ENCODE measurements at regions not wholly inside any gene's neighbourhood (a gene's known extent, or its start where the extent isn't known, plus 50 kb on each side); places are given as distances from the start of the nearest gene placed in this dataset.

DNA sequence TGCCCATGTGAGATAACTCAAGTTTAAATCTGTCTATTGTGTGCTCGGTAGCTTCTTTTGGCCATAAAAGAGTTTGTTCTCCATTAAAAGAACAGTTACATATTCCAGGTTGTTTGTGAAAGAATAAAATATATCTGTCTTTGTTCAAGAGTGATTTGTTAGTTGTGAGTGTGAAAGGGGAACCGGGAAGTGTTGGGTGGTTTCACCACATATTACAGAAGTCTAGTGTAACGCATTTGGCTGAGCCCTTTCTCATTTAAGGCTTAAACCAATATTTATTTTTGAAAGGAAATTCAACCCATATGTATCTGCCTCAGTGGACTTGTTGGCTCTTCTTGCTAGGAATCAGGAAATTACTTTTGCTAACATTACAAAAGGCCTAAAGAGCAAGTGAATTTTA, 54.1 kb upstream of the DMRTA1 start:
- DNase-seq (ENCODE audit: low read depth in 2 of 3, low spot score in 1 of 3), result no peak

DNA sequence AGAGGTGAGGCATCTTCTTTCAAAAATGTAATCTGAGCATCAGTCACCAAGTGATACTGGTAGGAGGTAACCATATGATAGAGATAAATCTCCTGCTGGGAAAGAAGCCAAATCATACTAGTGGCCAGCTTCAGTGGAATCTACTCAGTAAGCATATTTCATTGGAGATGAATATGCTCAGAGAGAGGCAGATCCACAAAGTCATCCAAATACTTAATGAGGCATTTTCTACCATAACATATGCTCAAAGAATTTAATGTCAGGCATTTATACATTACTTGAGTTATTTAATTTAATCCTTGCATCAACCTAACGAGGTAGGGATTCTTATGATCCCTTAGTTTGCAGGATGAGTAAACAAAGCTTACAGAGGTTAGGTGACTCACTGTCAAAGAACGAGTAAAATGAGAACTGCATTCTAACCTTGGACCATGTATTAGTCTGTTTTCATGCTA, 50.9 kb upstream of the DMRTA1 start:
- DNase-seq (ENCODE audit: low read depth in 2 of 3, low spot score in 1 of 3), result no peak
